Fibroblast of the aortic adventitia (primary cell): ENCODE measurements at regions not wholly inside any gene's neighbourhood (a gene's known extent, or its start where the extent isn't known, plus 50 kb on each side); places are given as distances from the start of the nearest gene placed in this dataset.

ENCODE experiments used
- DNase-seq: peaks from one replicate; pipeline ENCODE4 v3.0.0-alpha.2; 2010; ENCODE audit warnings: low read depth
- H3K4me3 ChIP-seq: 2 replicates; pipeline ENCODE4 v1.5.1; 2011; ENCODE audit warnings: low read depth, mild to moderate bottlenecking, control low read depth, low read length, moderate library complexity
- TF ChIP-seq, protein P1 (sequence below): IDR thresholded peaks from 2 replicates; pipeline ENCODE4 v1.5.1; 2011; ENCODE audit warnings: mild to moderate bottlenecking, low read length, control low read depth, inconsistent platforms; ENCODE audit not compliant: insufficient read depth

DNA sequence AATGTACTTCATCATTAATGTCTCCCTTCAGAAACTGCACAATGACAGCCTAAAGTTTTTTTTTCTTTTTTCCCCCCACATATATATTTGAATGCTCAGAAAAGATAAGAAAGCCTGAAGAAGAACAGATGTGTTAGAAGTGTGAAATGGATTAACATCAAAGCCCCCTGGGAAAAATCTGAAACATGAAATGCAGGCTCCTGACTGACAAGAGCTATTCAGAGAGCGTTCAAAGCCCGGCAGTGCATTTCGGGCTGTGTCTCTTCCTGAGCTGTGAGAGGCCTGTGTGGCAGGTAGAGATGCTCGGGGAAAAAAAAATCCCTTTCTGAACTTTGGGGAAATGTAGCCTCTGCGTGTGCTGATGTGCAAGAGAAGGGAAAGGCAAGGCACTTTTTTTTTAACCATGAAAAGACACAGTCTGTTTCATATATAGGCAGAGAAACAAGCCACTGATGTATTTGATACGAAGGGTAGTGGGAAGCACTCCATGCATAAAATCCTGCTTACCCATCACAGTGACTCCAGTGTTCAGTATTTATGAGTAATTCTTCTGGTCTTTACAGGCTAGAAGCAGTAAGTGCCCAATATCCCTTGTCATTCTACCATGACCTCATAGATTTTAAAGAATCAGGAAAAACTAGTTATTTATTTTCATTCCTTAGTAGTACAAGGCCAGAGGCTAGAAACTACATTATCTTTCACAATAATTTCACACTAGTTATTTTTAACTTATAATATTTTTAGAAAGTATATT, 1574.2 kb upstream of the PIK3C3 start:
- TF ChIP-seq, protein P1, sequence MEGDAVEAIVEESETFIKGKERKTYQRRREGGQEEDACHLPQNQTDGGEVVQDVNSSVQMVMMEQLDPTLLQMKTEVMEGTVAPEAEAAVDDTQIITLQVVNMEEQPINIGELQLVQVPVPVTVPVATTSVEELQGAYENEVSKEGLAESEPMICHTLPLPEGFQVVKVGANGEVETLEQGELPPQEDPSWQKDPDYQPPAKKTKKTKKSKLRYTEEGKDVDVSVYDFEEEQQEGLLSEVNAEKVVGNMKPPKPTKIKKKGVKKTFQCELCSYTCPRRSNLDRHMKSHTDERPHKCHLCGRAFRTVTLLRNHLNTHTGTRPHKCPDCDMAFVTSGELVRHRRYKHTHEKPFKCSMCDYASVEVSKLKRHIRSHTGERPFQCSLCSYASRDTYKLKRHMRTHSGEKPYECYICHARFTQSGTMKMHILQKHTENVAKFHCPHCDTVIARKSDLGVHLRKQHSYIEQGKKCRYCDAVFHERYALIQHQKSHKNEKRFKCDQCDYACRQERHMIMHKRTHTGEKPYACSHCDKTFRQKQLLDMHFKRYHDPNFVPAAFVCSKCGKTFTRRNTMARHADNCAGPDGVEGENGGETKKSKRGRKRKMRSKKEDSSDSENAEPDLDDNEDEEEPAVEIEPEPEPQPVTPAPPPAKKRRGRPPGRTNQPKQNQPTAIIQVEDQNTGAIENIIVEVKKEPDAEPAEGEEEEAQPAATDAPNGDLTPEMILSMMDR, result no peak
- DNase-seq, result no peak

DNA sequence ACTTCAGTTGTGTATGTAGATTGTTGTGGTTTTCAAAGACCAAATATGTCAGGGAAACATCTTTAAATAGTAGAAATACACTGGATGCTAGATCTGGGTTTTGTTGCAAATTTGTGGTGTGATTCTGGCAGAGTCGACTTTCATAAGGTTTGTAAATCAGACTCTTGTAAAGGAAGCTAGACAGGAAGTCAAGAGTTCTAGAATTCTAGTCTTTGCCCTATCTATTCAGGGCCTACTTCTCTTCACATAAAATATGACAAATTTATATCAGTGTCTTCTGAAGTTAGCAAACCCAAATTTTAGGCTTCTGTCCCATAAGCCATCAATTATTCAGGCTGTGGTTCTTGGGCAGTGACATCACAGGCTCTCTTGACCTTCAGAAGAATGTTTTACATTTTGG, 1579.2 kb upstream of the PIK3C3 start:
- TF ChIP-seq, protein P1, result no peak
- H3K4me3 ChIP-seq, result no peak overlapping the region
- no peak for DNase-seq

More for the DNA sequence above, 1574.2 kb upstream of the PIK3C3 start:
- no peak overlapping the region for H3K4me3 ChIP-seq

DNA sequence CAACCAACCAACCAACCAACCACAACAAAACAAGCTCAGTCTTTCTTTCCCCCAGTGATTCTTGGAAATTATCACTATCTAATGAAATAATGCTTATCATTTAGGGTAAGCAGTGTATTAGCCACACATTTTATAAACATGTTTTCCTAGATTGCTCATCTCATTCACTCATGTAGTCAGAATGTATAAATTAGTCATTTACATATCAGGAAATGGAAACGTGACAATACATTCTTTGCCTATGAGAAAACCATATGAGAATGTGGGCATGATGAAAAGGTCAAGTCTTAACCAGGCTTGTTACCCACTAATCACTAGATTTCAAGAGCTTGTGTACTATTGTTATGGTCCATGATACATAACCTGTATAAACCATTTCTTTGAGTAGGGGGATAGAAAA, 1583.4 kb upstream of the PIK3C3 start:
- no peak overlapping the region for H3K4me3 ChIP-seq
- no peak for DNase-seq
- TF ChIP-seq, protein P1, result no peak

DNA sequence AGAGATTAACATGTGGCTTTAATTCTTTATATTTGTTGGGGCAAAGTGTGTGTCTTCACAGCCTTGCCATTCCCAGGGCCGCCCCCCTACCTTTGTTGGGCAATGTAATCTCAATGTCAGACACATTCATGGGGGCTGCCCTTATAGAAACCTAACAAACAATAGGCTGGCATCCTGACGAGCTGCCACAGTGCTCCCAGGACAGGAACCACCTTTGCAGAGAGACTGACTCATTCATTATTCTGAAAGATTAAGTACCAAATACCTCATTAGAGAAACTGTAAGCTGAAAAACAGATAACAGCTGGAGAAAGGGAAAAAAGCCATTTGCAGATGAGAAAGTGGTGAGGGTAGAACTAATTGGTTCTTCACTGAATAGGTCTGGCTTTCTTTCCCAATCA, 1587.5 kb upstream of the PIK3C3 start:
- no peak for DNase-seq
- TF ChIP-seq, protein P1, result no peak

DNA sequence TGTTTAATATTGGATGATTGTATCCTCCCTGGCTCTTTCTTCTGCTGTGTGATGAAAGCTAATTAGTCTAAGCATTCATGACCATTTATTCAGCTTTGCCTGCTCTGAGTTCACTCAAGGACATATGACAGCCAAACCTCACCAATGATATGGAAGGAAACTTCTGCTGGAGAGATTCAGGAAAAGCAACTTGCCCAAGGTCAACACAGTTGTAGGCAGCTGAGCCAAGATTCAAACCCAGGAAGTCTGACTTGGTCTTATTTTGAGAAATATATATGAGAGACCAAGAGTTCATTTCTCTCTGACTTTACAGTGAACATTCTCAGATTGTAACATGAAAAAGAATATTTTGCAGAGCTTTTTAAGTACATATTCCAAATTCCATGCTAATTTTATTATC, 1588.5 kb upstream of the PIK3C3 start:
- TF ChIP-seq, protein P1, result no peak
- H3K4me3 ChIP-seq, result no peak overlapping the region
- DNase-seq, result no peak

More for the DNA sequence above, 1587.5 kb upstream of the PIK3C3 start:
- H3K4me3 ChIP-seq, result no peak overlapping the region

DNA sequence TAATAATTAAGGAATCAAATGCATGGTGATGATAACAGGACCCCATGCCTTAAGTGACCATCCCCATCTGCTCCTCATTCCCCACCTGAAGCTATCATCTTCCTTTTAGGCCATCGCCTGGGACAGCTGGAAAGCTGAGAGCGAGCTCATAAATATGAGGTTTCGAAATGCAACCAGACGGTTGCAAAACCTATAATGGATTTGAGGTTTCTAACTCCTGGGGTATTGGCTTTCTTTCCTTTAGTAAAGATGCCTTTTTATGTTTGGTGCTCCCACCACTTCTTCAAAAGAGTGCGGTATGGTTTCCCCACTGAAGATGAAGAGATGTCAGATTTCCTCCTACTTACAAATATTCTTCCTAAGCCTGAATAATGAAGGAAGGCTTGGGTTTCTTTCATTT, 1589.5 kb upstream of the PIK3C3 start:
- no peak overlapping the region for H3K4me3 ChIP-seq
- DNase-seq, result no peak
- TF ChIP-seq, protein P1, result no peak

DNA sequence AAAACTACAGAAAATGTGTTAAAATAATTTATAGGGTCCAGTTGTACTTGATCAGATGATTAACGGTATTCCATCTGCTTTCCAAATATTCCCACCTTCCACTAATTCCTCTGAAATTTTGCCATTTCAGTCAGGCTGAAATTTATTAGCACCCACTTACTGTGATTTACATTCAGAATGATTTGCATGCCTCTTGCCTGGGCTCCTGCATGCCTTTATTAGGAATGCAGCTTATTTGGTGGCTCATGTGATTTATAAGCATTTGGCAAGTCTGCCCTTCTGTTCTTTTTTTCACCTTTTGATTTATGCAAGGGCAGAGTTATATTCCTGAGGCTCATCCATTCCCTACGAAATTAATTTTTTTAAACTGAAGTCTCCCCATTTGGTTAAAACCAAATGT, 1594.5 kb upstream of the PIK3C3 start:
- TF ChIP-seq, protein P1, result no peak
- no peak for DNase-seq
- no peak overlapping the region for H3K4me3 ChIP-seq
